ENCODE measurements at regions not wholly inside any gene's neighbourhood (a gene's known extent, or its start where the extent isn't known, plus 50 kb on each side); places are given as distances from the start of the nearest gene placed in this dataset.

DNA sequence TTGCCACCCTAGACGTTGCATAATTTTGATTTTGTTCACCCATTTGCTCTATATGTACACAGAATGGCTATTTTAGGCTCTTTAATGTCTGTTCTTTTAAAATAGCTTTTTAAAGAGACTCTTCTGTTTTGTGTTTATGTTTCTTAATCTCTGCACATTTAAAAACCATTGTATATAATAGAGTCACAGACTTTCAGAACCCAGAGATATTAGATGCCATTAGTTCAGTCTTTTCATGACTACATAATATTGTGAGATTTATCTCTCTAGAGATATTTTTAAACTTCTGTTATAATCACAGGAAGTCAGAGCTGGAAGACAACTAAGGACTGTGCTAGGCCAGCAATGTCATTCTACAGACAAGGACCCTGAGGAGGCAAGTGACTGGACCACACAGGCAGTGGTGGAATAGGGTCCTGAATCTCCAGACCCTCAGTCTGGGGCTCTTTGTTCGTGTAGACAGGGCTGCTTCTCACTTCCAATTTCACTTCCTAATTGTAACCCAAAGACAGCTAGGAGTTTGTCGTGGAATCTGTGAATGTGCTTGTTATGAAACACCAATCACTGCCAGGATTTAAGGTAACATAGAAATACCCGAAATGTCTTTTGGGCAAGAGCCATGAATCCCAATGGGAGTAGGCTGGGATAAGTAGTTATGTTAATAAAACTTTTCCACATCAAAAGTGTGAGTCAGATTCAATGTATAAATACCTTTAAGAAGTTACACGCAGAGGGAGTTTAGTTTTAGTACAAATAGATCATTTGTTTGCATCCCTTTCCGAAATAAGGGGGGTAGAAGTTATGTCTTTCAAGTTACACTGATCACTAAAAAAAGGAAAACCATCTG, 165.2 kb upstream of the ROPN1 start:
- no peaks in the 10 kb centered on the region for H3K9me3 ChIP-seq (ENCODE audit: control insufficient read depth, low read length)
- WGBS, 2 experiments (ENCODE audit: insufficient coverage in 2 of 2): 85% methylated on average over 4 of the region's 6 CpGs; no CpG with 5 or more reads in 1 of the 2 experiments
- H3K36me3 ChIP-seq (ENCODE audit: control insufficient read depth, insufficient read depth, low read length): no peaks in the 10 kb centered on the region
- no peak overlapping the region for H3K27ac ChIP-seq (ENCODE audit: low read depth, low read length, severe bottlenecking)
- peaks cover 6% of the 10 kb centered on the region for H3K4me1 ChIP-seq (ENCODE audit: control insufficient read depth, insufficient read depth, low read length, poor library complexity, severe bottlenecking)
- no peak overlapping the region for H3K4me3 ChIP-seq (ENCODE audit: extremely low read depth, insufficient read depth, low read length, poor library complexity, severe bottlenecking)

GRCh38 chr3:124157748-124158147, 165.8 kb upstream of the ROPN1 start:
- H3K4me1 ChIP-seq (ENCODE audit: control insufficient read depth, insufficient read depth, low read length, poor library complexity, severe bottlenecking): peaks cover 6% of the 10 kb centered on the region
- WGBS, 2 experiments (ENCODE audit: insufficient coverage in 2 of 2): no CpG with 5 or more reads among the region's 3 CpGs
- H3K27ac ChIP-seq (ENCODE audit: low read depth, low read length, severe bottlenecking): no peak overlapping the region
- H3K9me3 ChIP-seq (ENCODE audit: control insufficient read depth, low read length): no peaks in the 10 kb centered on the region
- no peaks in the 10 kb centered on the region for H3K36me3 ChIP-seq (ENCODE audit: control insufficient read depth, insufficient read depth, low read length)
- H3K4me3 ChIP-seq (ENCODE audit: extremely low read depth, insufficient read depth, low read length, poor library complexity, severe bottlenecking): no peak overlapping the region

DNA sequence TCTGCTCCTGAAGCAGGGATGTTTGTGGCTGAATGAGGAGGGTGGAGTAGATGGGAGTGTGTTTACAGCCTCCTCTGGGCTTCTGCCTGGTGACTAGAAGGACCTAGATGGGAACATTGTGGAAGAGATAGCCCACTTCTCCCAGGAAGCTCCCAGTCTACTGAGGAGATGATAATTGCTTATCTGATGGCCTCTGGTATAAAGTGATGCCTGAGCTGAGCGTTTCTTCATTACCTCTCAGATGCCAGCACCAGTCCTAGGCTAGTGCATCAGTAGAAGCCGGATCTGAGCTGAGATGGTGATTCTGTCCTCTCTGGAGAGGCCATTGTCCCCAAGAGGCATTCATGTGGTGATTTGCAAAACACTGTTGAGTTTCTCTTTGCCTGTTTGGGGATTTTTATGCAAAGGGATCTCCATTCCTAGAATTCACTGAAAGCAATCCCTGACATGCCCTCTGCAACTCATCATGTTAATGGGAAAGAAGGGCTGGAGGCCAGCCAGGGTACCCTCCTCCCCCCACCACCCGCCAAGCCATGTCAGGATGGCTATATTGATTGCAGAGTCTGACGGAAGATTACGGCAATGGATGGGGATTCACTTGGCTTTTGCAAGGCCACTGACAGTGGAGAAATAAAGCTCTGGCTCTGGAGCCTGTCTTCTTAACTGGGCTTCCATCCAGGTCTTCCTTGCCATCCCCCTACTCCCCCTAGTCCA, 166.4 kb upstream of the ROPN1 start:
- H3K9me3 ChIP-seq (ENCODE audit: control insufficient read depth, low read length): no peaks in the 10 kb centered on the region
- H3K4me1 ChIP-seq (ENCODE audit: control insufficient read depth, insufficient read depth, low read length, poor library complexity, severe bottlenecking): peaks cover 6% of the 10 kb centered on the region
- WGBS, 2 experiments (ENCODE audit: insufficient coverage in 2 of 2): 29 to 69% methylated on average over 2 to 3 of the region's 5 CpGs
- H3K4me3 ChIP-seq (ENCODE audit: extremely low read depth, insufficient read depth, low read length, poor library complexity, severe bottlenecking): no peak overlapping the region
- H3K36me3 ChIP-seq (ENCODE audit: control insufficient read depth, insufficient read depth, low read length): no peaks in the 10 kb centered on the region
- no peak overlapping the region for H3K27ac ChIP-seq (ENCODE audit: low read depth, low read length, severe bottlenecking)

- Histone ChIP-seq H3K27ac (ENCODE audit: low read depth, low read length, severe bottlenecking) (no peak overlapping the region), H3K4me1 (ENCODE audit: control insufficient read depth, insufficient read depth, low read length, poor library complexity, severe bottlenecking) (peaks cover 6% of the 10 kb centered on the region), H3K9me3 (ENCODE audit: control insufficient read depth, low read length) (no peaks in the 10 kb centered on the region), H3K36me3 (ENCODE audit: control insufficient read depth, insufficient read depth, low read length) (no peaks in the 10 kb centered on the region), H3K4me3 (ENCODE audit: extremely low read depth, insufficient read depth, low read length, poor library complexity, severe bottlenecking) (no peak overlapping the region)
- 79% methylated on average over 2 of the region's 2 CpGs; no CpG with 5 or more reads in 1 of the 2 experiments for WGBS, 2 experiments (ENCODE audit: insufficient coverage in 2 of 2)
These were observed 169.5 kb upstream of the ROPN1 start for GRCh38 chr3:124161448-124161847.

DNA sequence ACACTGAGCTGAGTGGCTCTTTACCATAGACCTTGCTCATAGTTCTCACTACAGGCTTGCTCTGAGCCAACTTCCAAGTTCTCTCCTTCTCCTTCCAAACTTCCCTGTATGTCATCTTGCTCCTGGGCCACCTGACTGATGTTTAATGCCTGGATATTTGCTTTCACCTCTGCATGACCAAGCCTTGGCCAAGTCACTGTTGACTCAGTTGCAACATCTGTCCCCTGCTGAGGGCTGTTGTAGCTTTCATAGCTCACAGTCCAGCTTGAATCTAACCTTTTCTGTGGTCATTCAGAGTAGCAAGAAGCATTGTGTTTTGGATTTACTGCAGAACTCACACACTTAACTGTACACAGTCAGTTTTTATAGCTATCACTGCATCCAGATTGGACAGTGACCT, 171.8 kb upstream of the ROPN1 start:
- Histone ChIP-seq H3K36me3 (ENCODE audit: control insufficient read depth, insufficient read depth, low read length) (no peaks in the 10 kb centered on the region), H3K4me1 (ENCODE audit: control insufficient read depth, insufficient read depth, low read length, poor library complexity, severe bottlenecking) (no peaks in the 10 kb centered on the region), H3K9me3 (ENCODE audit: control insufficient read depth, low read length) (no peaks in the 10 kb centered on the region), H3K4me3 (ENCODE audit: extremely low read depth, insufficient read depth, low read length, poor library complexity, severe bottlenecking) (no peak overlapping the region), H3K27ac (ENCODE audit: low read depth, low read length, severe bottlenecking) (no peak overlapping the region)

DNA sequence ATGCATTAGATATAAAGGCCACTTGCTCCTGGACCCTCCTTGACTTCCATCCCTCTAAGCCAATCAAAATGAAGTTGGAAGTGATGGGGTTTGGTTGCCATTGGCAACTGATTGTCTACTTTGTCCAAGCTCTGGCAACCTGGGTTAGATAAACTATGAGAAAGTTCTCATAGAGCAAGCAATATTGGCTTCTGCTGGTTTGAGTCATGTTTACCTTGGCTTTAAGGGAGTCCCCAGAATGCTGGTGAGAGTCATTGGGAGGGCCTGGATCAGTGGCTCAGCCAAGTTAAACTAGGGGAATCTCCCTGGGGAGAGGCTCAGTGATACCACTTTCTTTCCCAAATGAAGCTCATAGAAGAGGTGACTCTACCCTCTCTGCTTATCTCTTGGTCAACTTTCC, 176.3 kb upstream of the ROPN1 start:
- Histone ChIP-seq H3K27ac (ENCODE audit: low read depth, low read length, severe bottlenecking) (no peak overlapping the region), H3K36me3 (ENCODE audit: control insufficient read depth, insufficient read depth, low read length) (no peaks in the 10 kb centered on the region), H3K4me1 (ENCODE audit: control insufficient read depth, insufficient read depth, low read length, poor library complexity, severe bottlenecking) (no peaks in the 10 kb centered on the region), H3K9me3 (ENCODE audit: control insufficient read depth, low read length) (no peaks in the 10 kb centered on the region), H3K4me3 (ENCODE audit: extremely low read depth, insufficient read depth, low read length, poor library complexity, severe bottlenecking) (no peak overlapping the region)

GRCh38 chr3:124172283-124172682, 180.4 kb upstream of the ROPN1 start:
- no peaks in the 10 kb centered on the region for H3K4me1 ChIP-seq (ENCODE audit: control insufficient read depth, insufficient read depth, low read length, poor library complexity, severe bottlenecking)
- no peak overlapping the region for H3K27ac ChIP-seq (ENCODE audit: low read depth, low read length, severe bottlenecking)
- no peak overlapping the region for H3K4me3 ChIP-seq (ENCODE audit: extremely low read depth, insufficient read depth, low read length, poor library complexity, severe bottlenecking)
- H3K36me3 ChIP-seq (ENCODE audit: control insufficient read depth, insufficient read depth, low read length): no peaks in the 10 kb centered on the region
- 80% methylated on average over 1 of the region's 2 CpGs for WGBS, 2 experiments (ENCODE audit: insufficient coverage in 2 of 2)
- no peaks in the 10 kb centered on the region for H3K9me3 ChIP-seq (ENCODE audit: control insufficient read depth, low read length)

DNA sequence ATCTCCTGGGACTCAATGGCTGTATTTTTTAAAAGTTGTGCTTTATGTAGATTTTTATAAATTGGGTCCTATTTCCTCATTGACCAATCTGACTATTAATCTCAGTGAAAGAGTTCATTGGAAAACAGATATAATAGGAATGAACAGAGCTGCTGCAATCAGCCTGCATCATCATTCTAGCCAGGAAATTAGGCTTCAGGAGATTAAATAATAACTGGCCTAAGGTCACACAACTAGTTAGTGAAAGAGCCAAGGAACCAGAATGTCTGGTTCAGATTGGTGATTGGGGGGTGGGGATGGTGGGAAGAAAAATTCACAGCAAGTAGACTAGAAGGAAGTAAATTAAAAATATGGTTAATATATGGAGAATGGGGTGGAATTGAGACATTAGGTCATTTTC, 180.9 kb upstream of the ROPN1 start:
- H3K4me1 ChIP-seq (ENCODE audit: control insufficient read depth, insufficient read depth, low read length, poor library complexity, severe bottlenecking): no peaks in the 10 kb centered on the region
- no peak overlapping the region for H3K27ac ChIP-seq (ENCODE audit: low read depth, low read length, severe bottlenecking)
- no peaks in the 10 kb centered on the region for H3K36me3 ChIP-seq (ENCODE audit: control insufficient read depth, insufficient read depth, low read length)
- no peak overlapping the region for H3K4me3 ChIP-seq (ENCODE audit: extremely low read depth, insufficient read depth, low read length, poor library complexity, severe bottlenecking)
- no peaks in the 10 kb centered on the region for H3K9me3 ChIP-seq (ENCODE audit: control insufficient read depth, low read length)

DNA sequence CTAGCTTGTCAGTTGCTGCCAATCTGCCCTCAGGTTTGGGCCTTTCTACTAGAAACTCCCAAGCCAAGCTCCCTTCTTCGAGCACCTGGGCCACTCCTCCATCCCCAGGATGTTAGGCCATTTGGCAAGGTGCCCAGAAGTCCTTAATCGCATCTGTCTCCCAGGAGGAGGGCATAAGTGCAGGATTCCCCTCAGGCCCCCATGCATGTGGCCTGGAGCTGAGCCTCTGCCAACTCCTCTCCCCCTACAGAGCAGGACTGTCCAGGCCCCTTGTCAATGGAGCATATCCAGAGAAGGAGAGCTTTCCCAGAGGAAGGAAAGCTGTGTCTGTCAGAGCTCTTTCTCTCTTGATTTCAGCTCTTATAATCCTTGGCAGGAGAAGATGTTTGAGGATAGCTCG, 182.6 kb upstream of the ROPN1 start:
- Histone ChIP-seq H3K4me3 (ENCODE audit: extremely low read depth, insufficient read depth, low read length, poor library complexity, severe bottlenecking) (no peak overlapping the region), H3K9me3 (ENCODE audit: control insufficient read depth, low read length) (no peaks in the 10 kb centered on the region), H3K27ac (ENCODE audit: low read depth, low read length, severe bottlenecking) (no peak overlapping the region), H3K4me1 (ENCODE audit: control insufficient read depth, insufficient read depth, low read length, poor library complexity, severe bottlenecking) (no peaks in the 10 kb centered on the region), H3K36me3 (ENCODE audit: control insufficient read depth, insufficient read depth, low read length) (no peaks in the 10 kb centered on the region)
- 78 to 96% methylated on average over 2 to 3 of the region's 3 CpGs for WGBS, 2 experiments (ENCODE audit: insufficient coverage in 2 of 2)

- 95% methylated on average over 17 to 23 of the region's 27 CpGs for WGBS, 2 experiments (ENCODE audit: insufficient coverage in 2 of 2)
- no peaks in the 10 kb centered on the region for H3K9me3 ChIP-seq (ENCODE audit: control insufficient read depth, low read length)
- no peak overlapping the region for H3K27ac ChIP-seq (ENCODE audit: low read depth, low read length, severe bottlenecking)
- no peak overlapping the region for H3K4me3 ChIP-seq (ENCODE audit: extremely low read depth, insufficient read depth, low read length, poor library complexity, severe bottlenecking)
- H3K36me3 ChIP-seq (ENCODE audit: control insufficient read depth, insufficient read depth, low read length): no peaks in the 10 kb centered on the region
- H3K4me1 ChIP-seq (ENCODE audit: control insufficient read depth, insufficient read depth, low read length, poor library complexity, severe bottlenecking): no peaks in the 10 kb centered on the region
These were observed 183.3 kb upstream of the ROPN1 start for GRCh38 chr3:124174910-124175874.

Measured in mesodermal cell (in vitro differentiated cells).